ENCODE measurements at regions not wholly inside any gene's neighbourhood (a gene's known extent, or its start where the extent isn't known, plus 50 kb on each side); places are given as distances from the start of the nearest gene placed in this dataset.
"Not testable (repeated sequence)": the region's sequence is repeated elsewhere in the genome, so short reads cannot be mapped to it uniquely, and the experiment has no call there.

DNA sequence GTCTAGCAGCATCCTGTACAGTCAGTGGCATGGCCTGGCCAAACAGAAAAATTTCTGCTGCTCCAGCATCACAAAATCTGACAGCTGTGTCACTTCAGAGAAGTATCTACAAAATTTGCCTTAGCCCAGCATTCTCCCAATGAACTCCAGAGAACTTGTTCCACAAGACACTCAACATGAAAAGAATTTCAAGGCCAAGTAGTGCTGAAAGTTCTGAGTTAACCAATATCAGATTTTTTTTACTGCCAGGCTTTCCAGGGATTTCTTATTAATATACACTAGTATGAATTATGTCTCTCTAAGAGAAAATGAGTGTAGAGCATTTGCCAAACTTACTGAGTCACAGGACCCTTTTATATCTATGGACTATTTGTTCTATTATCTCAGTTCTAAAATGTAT lies 68.8 kb downstream of the OR5AK2 start:
- intact Hi-C loops (cut with micrococcal nuclease), result no loop called here
- H3K27ac Mint-ChIP-seq, result no peak overlapping the region
- H3K4me1 Mint-ChIP-seq, result no peaks in the 10 kb centered on the region
- TF ChIP-seq, protein P1, sequence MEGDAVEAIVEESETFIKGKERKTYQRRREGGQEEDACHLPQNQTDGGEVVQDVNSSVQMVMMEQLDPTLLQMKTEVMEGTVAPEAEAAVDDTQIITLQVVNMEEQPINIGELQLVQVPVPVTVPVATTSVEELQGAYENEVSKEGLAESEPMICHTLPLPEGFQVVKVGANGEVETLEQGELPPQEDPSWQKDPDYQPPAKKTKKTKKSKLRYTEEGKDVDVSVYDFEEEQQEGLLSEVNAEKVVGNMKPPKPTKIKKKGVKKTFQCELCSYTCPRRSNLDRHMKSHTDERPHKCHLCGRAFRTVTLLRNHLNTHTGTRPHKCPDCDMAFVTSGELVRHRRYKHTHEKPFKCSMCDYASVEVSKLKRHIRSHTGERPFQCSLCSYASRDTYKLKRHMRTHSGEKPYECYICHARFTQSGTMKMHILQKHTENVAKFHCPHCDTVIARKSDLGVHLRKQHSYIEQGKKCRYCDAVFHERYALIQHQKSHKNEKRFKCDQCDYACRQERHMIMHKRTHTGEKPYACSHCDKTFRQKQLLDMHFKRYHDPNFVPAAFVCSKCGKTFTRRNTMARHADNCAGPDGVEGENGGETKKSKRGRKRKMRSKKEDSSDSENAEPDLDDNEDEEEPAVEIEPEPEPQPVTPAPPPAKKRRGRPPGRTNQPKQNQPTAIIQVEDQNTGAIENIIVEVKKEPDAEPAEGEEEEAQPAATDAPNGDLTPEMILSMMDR (IDR thresholded peaks at IDR 0.05), result no peak
- CTCF ChIA-PET, result no interaction called here
- ATAC-seq (ENCODE audit: low read depth) (no peak), DNase-seq (no peak)
- no peaks in the 10 kb centered on the region for H3K36me3 Mint-ChIP-seq (ENCODE audit: low read depth)
- H3K27me3 Mint-ChIP-seq, result no peaks in the 10 kb centered on the region
- POLR2A ChIA-PET, result no interaction called here
- H3K4me3 Mint-ChIP-seq, result no peak overlapping the region
- H3K9me3 Mint-ChIP-seq, result peaks cover 10% of the 10 kb centered on the region

DNA sequence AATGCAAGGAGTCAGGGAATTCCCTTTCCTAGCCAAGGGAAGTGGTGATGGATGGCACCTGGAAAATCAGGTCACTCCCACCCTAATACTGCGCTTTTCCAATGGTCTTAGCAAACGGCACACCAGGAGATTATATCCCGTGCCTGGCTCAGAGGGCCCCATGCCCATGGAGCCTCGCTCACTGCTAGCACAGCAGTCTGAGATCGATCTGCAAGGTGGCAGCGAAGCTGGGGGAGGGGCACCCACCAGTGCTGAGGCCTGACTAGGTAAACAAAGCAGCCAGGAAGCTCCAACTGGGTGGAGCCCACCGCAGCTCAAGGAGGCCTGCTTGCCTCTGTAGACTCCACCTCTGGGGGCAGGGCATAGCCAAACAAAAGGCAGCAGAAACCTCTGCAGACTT lies 74.2 kb downstream of the OR5AK2 start:
- H3K9me3 Mint-ChIP-seq, result peaks cover 14% of the 10 kb centered on the region
- ATAC-seq (ENCODE audit: low read depth); H3K4me1 Mint-ChIP-seq; H3K36me3 Mint-ChIP-seq (ENCODE audit: low read depth); CTCF ChIA-PET; H3K4me3 Mint-ChIP-seq; DNase-seq; POLR2A ChIA-PET; H3K27ac Mint-ChIP-seq; H3K27me3 Mint-ChIP-seq; intact Hi-C loops (cut with micrococcal nuclease): not testable (repeated sequence)

DNA sequence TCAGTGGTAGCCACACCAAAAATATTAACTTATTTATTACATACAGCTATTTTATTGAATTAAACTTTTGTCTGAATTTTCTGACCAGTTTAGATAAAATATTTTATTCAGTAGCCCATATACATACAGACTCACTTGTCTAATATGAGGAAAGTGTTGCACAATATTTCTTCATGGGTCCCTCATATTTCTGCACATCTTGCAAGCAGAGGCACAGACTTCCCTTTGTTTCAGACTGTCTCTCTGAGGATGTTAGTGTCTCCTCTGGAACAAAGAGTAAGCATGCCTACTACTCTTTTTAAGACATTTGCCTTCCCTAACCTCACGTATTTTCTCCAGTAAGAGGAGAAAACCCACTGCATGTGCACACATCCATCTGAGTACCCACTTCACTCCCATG lies 81.2 kb downstream of the OR5AK2 start:
- ChIA-PET POLR2A (no interaction called here), CTCF (no interaction called here)
- intact Hi-C loops (cut with micrococcal nuclease), result no loop called here
- Mint-ChIP-seq H3K4me1 (no peaks in the 10 kb centered on the region), H3K36me3 (ENCODE audit: low read depth) (no peaks in the 10 kb centered on the region), H3K9me3 (peaks cover 7% of the 10 kb centered on the region), H3K27me3 (no peaks in the 10 kb centered on the region), H3K27ac (no peak overlapping the region), H3K4me3 (no peak overlapping the region)
- TF ChIP-seq, protein P1 (IDR thresholded peaks at IDR 0.05), result no peak
- ATAC-seq (ENCODE audit: low read depth), result no peak
- no peak for DNase-seq

DNA sequence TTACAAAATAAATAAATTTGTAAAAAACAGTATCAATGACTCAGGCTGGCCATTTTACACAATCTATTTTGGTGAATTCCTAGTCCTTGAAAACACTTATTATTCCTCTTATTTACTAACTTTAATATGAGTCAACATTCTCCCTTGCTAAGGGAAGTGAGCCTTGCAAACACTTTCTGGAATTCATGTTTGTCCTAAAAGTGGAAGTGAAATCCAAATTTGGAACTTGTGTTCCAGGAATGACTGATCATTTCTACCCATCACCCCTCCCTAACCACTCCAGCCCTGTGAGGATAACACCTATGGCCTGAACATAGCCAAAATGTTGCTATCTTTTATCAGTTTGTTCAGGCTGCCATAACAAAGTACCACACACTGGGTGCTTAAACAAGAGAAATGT lies 83.1 kb downstream of the OR5AK2 start:
- intact Hi-C loops (cut with micrococcal nuclease), result no loop called here
- ATAC-seq (ENCODE audit: low read depth) (no peak), DNase-seq (no peak)
- H3K27me3 Mint-ChIP-seq, result no peaks in the 10 kb centered on the region
- no peak overlapping the region for H3K4me3 Mint-ChIP-seq
- ChIA-PET CTCF (no interaction called here), POLR2A (no interaction called here)
- H3K9me3 Mint-ChIP-seq, result peaks cover 2% of the 10 kb centered on the region
- H3K36me3 Mint-ChIP-seq (ENCODE audit: low read depth), result no peaks in the 10 kb centered on the region
- no peak overlapping the region for H3K27ac Mint-ChIP-seq
- TF ChIP-seq, protein P1 (IDR thresholded peaks at IDR 0.05), result no peak
- no peaks in the 10 kb centered on the region for H3K4me1 Mint-ChIP-seq

DNA sequence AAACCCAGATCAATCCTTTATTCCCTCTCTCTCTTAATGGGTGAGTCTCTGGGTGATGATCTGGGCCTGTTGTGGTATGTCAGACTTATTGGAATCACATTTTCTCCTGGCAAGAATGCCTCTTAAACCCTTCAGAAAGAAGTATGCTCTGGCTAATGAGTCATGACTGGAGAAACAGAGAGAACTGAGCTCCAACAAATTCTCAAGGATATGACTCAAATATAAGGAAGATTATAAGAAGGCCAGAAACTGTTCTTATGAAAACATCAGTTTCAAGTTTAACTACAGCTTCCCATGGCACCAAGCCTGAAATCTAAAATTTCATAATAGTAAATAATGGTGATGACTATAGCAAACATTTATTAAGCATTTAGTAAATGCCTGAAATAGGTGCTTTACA lies 83.9 kb downstream of the OR5AK2 start:
- no peaks in the 10 kb centered on the region for H3K27me3 Mint-ChIP-seq
- no peaks in the 10 kb centered on the region for H3K4me1 Mint-ChIP-seq
- no peaks in the 10 kb centered on the region for H3K9me3 Mint-ChIP-seq
- POLR2A ChIA-PET, result no interaction called here
- TF ChIP-seq, protein P1 (IDR thresholded peaks at IDR 0.05), result no peak
- intact Hi-C loops (cut with micrococcal nuclease), result no loop called here
- ATAC-seq (ENCODE audit: low read depth) (no peak), DNase-seq (no peak)
- no peaks in the 10 kb centered on the region for H3K36me3 Mint-ChIP-seq (ENCODE audit: low read depth)
- CTCF ChIA-PET, result no interaction called here
- H3K4me3 Mint-ChIP-seq, result no peak overlapping the region
- no peak overlapping the region for H3K27ac Mint-ChIP-seq

DNA sequence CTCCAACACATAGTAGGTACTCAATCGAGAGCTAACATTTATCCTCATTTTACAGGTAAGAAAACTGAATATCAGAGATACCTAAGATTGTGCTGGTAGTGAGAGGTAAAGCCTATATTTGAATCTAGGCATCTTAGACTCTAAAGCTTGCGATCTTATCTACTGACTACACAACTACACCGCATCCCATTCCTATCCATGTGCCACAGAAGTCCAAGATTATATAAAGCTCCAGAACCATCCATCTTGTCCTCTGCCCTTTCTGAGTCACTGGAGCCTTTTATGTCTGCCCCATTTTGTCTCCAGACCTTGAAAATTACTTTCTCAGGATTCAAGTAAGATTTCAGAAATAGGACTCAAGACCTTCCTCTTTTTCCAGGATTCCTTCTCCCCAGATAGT lies 84.4 kb downstream of the OR5AK2 start:
- Mint-ChIP-seq H3K4me1 (no peaks in the 10 kb centered on the region), H3K27me3 (no peaks in the 10 kb centered on the region), H3K27ac (no peak overlapping the region), H3K36me3 (ENCODE audit: low read depth) (no peaks in the 10 kb centered on the region), H3K4me3 (no peak overlapping the region), H3K9me3 (no peaks in the 10 kb centered on the region)
- ATAC-seq (ENCODE audit: low read depth) (no peak), DNase-seq (no peak)
- TF ChIP-seq, protein P1 (IDR thresholded peaks at IDR 0.05), result no peak
- ChIA-PET POLR2A (no interaction called here), CTCF (no interaction called here)
- intact Hi-C loops (cut with micrococcal nuclease), result no loop called here
